ENCODE measurements at regions not wholly inside any gene's neighbourhood (a gene's known extent, or its start where the extent isn't known, plus 50 kb on each side); places are given as distances from the start of the nearest gene placed in this dataset.

DNA sequence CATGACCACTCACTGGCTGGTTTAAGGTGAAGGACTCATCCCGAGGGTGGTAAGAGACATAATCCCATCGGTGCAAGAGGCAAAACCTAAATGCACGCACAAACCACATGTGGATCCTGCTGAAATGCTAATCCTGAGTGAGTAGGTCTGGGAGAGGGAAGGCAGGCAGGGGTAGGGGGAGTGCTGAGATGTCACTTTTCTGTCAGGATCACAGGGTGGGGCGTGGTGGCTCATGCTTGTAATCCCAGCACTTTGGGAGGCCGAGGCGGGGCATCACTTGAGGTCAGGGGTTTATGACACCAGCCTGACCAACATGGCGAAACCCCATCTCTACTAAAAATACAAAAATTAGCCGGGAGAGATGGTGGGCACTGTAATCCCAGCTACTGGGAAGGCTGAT is 97.7 kb upstream of the SRSF6 start:
- TF ChIP-seq, protein P1, sequence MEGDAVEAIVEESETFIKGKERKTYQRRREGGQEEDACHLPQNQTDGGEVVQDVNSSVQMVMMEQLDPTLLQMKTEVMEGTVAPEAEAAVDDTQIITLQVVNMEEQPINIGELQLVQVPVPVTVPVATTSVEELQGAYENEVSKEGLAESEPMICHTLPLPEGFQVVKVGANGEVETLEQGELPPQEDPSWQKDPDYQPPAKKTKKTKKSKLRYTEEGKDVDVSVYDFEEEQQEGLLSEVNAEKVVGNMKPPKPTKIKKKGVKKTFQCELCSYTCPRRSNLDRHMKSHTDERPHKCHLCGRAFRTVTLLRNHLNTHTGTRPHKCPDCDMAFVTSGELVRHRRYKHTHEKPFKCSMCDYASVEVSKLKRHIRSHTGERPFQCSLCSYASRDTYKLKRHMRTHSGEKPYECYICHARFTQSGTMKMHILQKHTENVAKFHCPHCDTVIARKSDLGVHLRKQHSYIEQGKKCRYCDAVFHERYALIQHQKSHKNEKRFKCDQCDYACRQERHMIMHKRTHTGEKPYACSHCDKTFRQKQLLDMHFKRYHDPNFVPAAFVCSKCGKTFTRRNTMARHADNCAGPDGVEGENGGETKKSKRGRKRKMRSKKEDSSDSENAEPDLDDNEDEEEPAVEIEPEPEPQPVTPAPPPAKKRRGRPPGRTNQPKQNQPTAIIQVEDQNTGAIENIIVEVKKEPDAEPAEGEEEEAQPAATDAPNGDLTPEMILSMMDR (IDR thresholded peaks at IDR 0.05) = no peak
- TF ChIP-seq POLR2AphosphoS5 (IDR thresholded peaks at IDR 0.05) = no peak
